ENCODE measurements at regions not wholly inside any gene's neighbourhood (a gene's known extent, or its start where the extent isn't known, plus 50 kb on each side); places are given as distances from the start of the nearest gene placed in this dataset.

DNA sequence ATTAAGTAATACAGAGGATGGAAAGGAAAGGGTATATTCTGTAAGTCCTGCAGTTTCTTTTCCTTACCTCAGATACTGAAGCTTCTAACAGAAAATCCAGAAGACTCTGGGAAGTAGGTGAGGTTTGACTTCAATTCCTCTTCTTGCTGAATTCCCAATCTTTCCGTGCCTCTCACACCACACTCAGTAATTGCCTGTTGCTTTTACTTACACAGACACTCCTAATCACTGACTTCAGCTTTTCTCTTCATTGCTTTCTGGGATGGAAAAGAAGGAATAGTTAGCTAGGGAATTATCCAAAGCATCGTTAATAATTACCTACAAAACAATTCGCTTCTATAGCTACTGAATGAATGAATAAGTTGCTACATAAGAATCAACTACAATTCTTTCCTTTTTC is 163.6 kb downstream of the FBXO8 start:
- H3K27ac ChIP-seq (ENCODE audit: low read depth, low read length) = no peak overlapping the region
- no peak for TF ChIP-seq EZH2phosphoT487 (IDR thresholded peaks at IDR 0.05; ENCODE audit: borderline replicate concordance, low read length)
- TF ChIP-seq, protein P1, sequence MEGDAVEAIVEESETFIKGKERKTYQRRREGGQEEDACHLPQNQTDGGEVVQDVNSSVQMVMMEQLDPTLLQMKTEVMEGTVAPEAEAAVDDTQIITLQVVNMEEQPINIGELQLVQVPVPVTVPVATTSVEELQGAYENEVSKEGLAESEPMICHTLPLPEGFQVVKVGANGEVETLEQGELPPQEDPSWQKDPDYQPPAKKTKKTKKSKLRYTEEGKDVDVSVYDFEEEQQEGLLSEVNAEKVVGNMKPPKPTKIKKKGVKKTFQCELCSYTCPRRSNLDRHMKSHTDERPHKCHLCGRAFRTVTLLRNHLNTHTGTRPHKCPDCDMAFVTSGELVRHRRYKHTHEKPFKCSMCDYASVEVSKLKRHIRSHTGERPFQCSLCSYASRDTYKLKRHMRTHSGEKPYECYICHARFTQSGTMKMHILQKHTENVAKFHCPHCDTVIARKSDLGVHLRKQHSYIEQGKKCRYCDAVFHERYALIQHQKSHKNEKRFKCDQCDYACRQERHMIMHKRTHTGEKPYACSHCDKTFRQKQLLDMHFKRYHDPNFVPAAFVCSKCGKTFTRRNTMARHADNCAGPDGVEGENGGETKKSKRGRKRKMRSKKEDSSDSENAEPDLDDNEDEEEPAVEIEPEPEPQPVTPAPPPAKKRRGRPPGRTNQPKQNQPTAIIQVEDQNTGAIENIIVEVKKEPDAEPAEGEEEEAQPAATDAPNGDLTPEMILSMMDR (IDR thresholded peaks at IDR 0.05; ENCODE audit: low read depth, low read length, poor library complexity, severe bottlenecking) = no peak
- H3K4me3 ChIP-seq (ENCODE audit: low read length) = no peak overlapping the region
- H3K4me1 ChIP-seq (ENCODE audit: control insufficient read depth, low read length) = no peaks in the 10 kb centered on the region
- H3F3A ChIP-seq (ENCODE audit: control insufficient read depth, insufficient read depth) = no peaks in the 10 kb centered on the region
- no peaks in the 10 kb centered on the region for H3K9me3 ChIP-seq (ENCODE audit: control insufficient read depth, insufficient read depth, low read length)
- no peaks in the 10 kb centered on the region for H3K79me2 ChIP-seq (ENCODE audit: control insufficient read depth, low read length)
- no peaks in the 10 kb centered on the region for H3K36me3 ChIP-seq (ENCODE audit: control insufficient read depth, low read length)
- peaks cover 6% of the 10 kb centered on the region; the same call in 1 of the 2 replicates for H3K27me3 ChIP-seq (ENCODE audit: control insufficient read depth, low read length)
- no peaks in the 10 kb centered on the region for H3K9me2 ChIP-seq (replicated peaks; ENCODE audit: control insufficient read depth, low read length)
- peak overlapping the region; percentile 56; the same call in 1 of the 2 replicates for H3K4me2 ChIP-seq (ENCODE audit: low read length)
- no peaks in the 10 kb centered on the region for H4K20me1 ChIP-seq (ENCODE audit: control insufficient read depth, insufficient read depth, low read depth, low read length)

DNA sequence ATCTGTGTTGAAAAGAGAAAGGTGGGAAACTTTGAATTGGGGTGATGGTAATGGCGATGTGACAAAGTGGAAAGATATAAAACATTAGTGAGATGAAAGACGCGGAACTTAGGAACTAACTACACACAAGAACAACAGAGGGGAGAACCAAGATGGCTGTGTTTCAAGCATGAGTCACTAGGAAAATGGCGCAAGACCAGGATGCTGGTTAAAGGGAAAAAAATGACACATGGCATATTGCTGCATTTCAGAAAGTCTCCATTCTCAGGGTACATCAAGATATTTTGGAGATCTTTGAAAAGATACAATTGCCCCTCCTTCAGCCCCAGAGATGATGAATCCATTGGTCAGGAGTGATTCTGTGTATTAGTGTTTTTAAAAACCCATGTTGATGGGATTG is 164.4 kb downstream of the FBXO8 start:
- Histone ChIP-seq H3K4me3 (ENCODE audit: low read length) (no peak overlapping the region), H3K4me1 (ENCODE audit: control insufficient read depth, low read length) (no peaks in the 10 kb centered on the region), H4K20me1 (ENCODE audit: control insufficient read depth, insufficient read depth, low read depth, low read length) (no peaks in the 10 kb centered on the region), H3K27ac (ENCODE audit: low read depth, low read length) (no peak overlapping the region), H3K9me3 (ENCODE audit: control insufficient read depth, insufficient read depth, low read length) (no peaks in the 10 kb centered on the region), H3K9me2 (replicated peaks; ENCODE audit: control insufficient read depth, low read length) (no peaks in the 10 kb centered on the region), H3K79me2 (ENCODE audit: control insufficient read depth, low read length) (no peaks in the 10 kb centered on the region), H3F3A (ENCODE audit: control insufficient read depth, insufficient read depth) (no peaks in the 10 kb centered on the region), H3K27me3 (ENCODE audit: control insufficient read depth, low read length) (peaks cover 6% of the 10 kb centered on the region; the same call in 1 of the 2 replicates), H3K4me2 (ENCODE audit: low read length) (no peak overlapping the region), H3K36me3 (ENCODE audit: control insufficient read depth, low read length) (no peaks in the 10 kb centered on the region)
- TF ChIP-seq, protein P1 (IDR thresholded peaks at IDR 0.05; ENCODE audit: low read depth, low read length, poor library complexity, severe bottlenecking) = no peak
- no peak for TF ChIP-seq EZH2phosphoT487 (IDR thresholded peaks at IDR 0.05; ENCODE audit: borderline replicate concordance, low read length)

DNA sequence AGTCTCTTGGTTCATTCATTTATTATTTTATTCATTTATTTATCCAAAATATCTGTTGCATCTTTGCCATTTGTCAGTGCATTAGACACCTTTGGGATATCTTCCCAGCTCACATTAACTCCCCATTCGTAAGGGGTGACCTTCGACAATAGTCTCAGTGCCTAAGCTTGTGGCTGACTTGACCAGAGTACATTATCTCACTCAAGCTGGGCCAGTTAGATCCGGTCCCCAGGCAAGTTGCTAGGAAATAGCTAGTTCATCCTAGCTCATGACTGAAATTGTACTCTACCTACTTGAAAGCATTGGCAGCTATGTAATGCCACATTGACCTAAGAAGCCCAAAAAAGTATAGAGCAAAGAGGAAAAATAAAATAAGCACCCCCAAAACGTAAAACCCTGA is 165.3 kb downstream of the FBXO8 start:
- TF ChIP-seq, protein P1 (IDR thresholded peaks at IDR 0.05; ENCODE audit: low read depth, low read length, poor library complexity, severe bottlenecking) = no peak
- TF ChIP-seq EZH2phosphoT487 (IDR thresholded peaks at IDR 0.05; ENCODE audit: borderline replicate concordance, low read length) = no peak
- Histone ChIP-seq H3K27me3 (ENCODE audit: control insufficient read depth, low read length) (peaks cover 6% of the 10 kb centered on the region; the same call in 1 of the 2 replicates), H3K36me3 (ENCODE audit: control insufficient read depth, low read length) (no peaks in the 10 kb centered on the region), H4K20me1 (ENCODE audit: control insufficient read depth, insufficient read depth, low read depth, low read length) (no peaks in the 10 kb centered on the region), H3K9me3 (ENCODE audit: control insufficient read depth, insufficient read depth, low read length) (no peaks in the 10 kb centered on the region), H3K4me1 (ENCODE audit: control insufficient read depth, low read length) (no peaks in the 10 kb centered on the region), H3K9me2 (replicated peaks; ENCODE audit: control insufficient read depth, low read length) (no peaks in the 10 kb centered on the region), H3F3A (ENCODE audit: control insufficient read depth, insufficient read depth) (no peaks in the 10 kb centered on the region), H3K79me2 (ENCODE audit: control insufficient read depth, low read length) (no peaks in the 10 kb centered on the region), H3K4me3 (ENCODE audit: low read length) (no peak overlapping the region), H3K27ac (ENCODE audit: low read depth, low read length) (no peak overlapping the region), H3K4me2 (ENCODE audit: low read length) (no peak overlapping the region)
